Stimulated activated naive CD4-positive, alpha-beta T cell treated with Interleukin-2 at 50 U/mL for 16 hours (primary cell): ENCODE measurements at regions not wholly inside any gene's neighbourhood (a gene's known extent, or its start where the extent isn't known, plus 50 kb on each side); places are given as distances from the start of the nearest gene placed in this dataset.
"Not testable (repeated sequence)": the region's sequence is repeated elsewhere in the genome, so short reads cannot be mapped to it uniquely, and the experiment has no call there.

Experiments used
- DNase-seq: peaks from one replicate; lab custom pipeline; 2025; lab: John Stamatoyannopoulos, UW

GRCh38 chr13:22903301-22903700 is 277.5 kb upstream of the SGCG start:
- no peak for DNase-seq

- DNase-seq: no peak
Measured at GRCh38 chr13:22903925-22904324, 276.9 kb upstream of the SGCG start.

GRCh38 chr13:22915442-22916082 is 265.2 kb upstream of the SGCG start:
- no peak for DNase-seq

GRCh38 chr13:22916276-22916675 is 264.5 kb upstream of the SGCG start:
- not testable (repeated sequence) for DNase-seq

- DNase-seq: no peak
Measured at GRCh38 chr13:22925881-22926747, 254.7 kb upstream of the SGCG start.

GRCh38 chr13:22926748-22927400 is 253.9 kb upstream of the SGCG start:
- no peak for DNase-seq

GRCh38 chr13:22927845-22928244 is 252.9 kb upstream of the SGCG start:
- not testable (repeated sequence) for DNase-seq

GRCh38 chr13:22929381-22930126 is 251.2 kb upstream of the SGCG start:
- no peak for DNase-seq

GRCh38 chr13:22931576-22931975 is 249.2 kb upstream of the SGCG start:
- no peak for DNase-seq

- not testable (repeated sequence) for DNase-seq
Measured at GRCh38 chr13:22932632-22933412, 248.0 kb upstream of the SGCG start.

- DNase-seq: no peak
Measured at GRCh38 chr13:22933571-22934181, 247.1 kb upstream of the SGCG start.

GRCh38 chr13:22934744-22935523 is 245.8 kb upstream of the SGCG start:
- no peak for DNase-seq

- no peak for DNase-seq
Measured at GRCh38 chr13:22936228-22936627, 244.6 kb upstream of the SGCG start.

- DNase-seq: no peak
Measured at GRCh38 chr13:22937241-22937640, 243.5 kb upstream of the SGCG start.

- no peak for DNase-seq
Measured at GRCh38 chr13:22937953-22938352, 242.8 kb upstream of the SGCG start.

- DNase-seq: no peak
Measured at GRCh38 chr13:22938576-22938975, 242.2 kb upstream of the SGCG start.

GRCh38 chr13:22939157-22939556 is 241.6 kb upstream of the SGCG start:
- DNase-seq: no peak

- DNase-seq: no peak
Measured at GRCh38 chr13:22940090-22940710, 240.6 kb upstream of the SGCG start.

- no peak for DNase-seq
Measured at GRCh38 chr13:22940736-22941135, 240.0 kb upstream of the SGCG start.

- not testable (repeated sequence) for DNase-seq
Measured at GRCh38 chr13:22941495-22941894, 239.3 kb upstream of the SGCG start.
